HCT116 (cell line): ENCODE measurements at regions not wholly inside any gene's neighbourhood (a gene's known extent, or its start where the extent isn't known, plus 50 kb on each side); places are given as distances from the start of the nearest gene placed in this dataset.

ENCODE experiments used
- CEBPB ChIP-seq: IDR thresholded peaks from 2 replicates; pipeline ENCODE4 v1.6.1; 2012; ENCODE audit warnings: low read depth
- CTCF ChIP-seq, 3 experiments: fragments of 200-600 bp in 1 of 3; sonication (generic) in 1 of 3; IDR thresholded peaks in 2 of 3; conservative IDR thresholded peaks in 1 of 3; 2 replicates each; pipeline ENCODE4 v1.5.1; 2012 to 2017; ENCODE audit warnings: low read depth in 2 of 3, low read length in 2 of 3, antibody characterized with exemption in 1 of 3, borderline replicate concordance in 1 of 3, control low read depth in 1 of 3, mild to moderate bottlenecking in 1 of 3, mixed read lengths in 1 of 3, mixed run types in 1 of 3, moderate library complexity in 1 of 3; ENCODE audit not compliant: insufficient read depth in 1 of 3
- EGR1 ChIP-seq: IDR thresholded peaks from 2 replicates; pipeline ENCODE4 v1.6.1; 2012; ENCODE audit warnings: low read depth
- EZH2 ChIP-seq: fragments of 200-600 bp; sonication (generic); IDR thresholded peaks from 2 replicates; pipeline ENCODE4 v1.6.1; 2017; ENCODE audit warnings: antibody characterized with exemption, mixed run types
- MAX ChIP-seq: IDR thresholded peaks from 2 replicates; pipeline ENCODE4 v1.6.1; 2012

GRCh38 chr20:22927537-22927936 is 107.6 kb upstream of the SSTR4 start:
- TF ChIP-seq CTCF (IDR thresholded peaks at IDR 0.05 in 2 of 3, conservative IDR thresholded peaks at IDR 0.05 in 1 of 3; ENCODE audit: borderline replicate concordance in 1 of 3, insufficient read depth in 1 of 3, low read depth in 2 of 3, low read length in 2 of 3) (no peak), EZH2 (no peak), CEBPB (no peak), EGR1 (no peak), MAX (no peak)
